Erythroblast (primary cell): ENCODE measurements at regions not wholly inside any gene's neighbourhood (a gene's known extent, or its start where the extent isn't known, plus 50 kb on each side); places are given as distances from the start of the nearest gene placed in this dataset.
"Not testable (repeated sequence)": the region's sequence is repeated elsewhere in the genome, so short reads cannot be mapped to it uniquely, and the experiment has no call there.

Experiments used
- GATA1 ChIP-seq: IDR thresholded peaks from 2 replicates; pipeline ENCODE4 v1.6.1; 2011; ENCODE audit warnings: low read depth, mild to moderate bottlenecking, control low read depth, low read length, moderate library complexity
- POLR2A ChIP-seq: IDR thresholded peaks from 2 replicates; pipeline ENCODE4 v1.6.1; 2011; ENCODE audit warnings: mild to moderate bottlenecking, low read length

DNA sequence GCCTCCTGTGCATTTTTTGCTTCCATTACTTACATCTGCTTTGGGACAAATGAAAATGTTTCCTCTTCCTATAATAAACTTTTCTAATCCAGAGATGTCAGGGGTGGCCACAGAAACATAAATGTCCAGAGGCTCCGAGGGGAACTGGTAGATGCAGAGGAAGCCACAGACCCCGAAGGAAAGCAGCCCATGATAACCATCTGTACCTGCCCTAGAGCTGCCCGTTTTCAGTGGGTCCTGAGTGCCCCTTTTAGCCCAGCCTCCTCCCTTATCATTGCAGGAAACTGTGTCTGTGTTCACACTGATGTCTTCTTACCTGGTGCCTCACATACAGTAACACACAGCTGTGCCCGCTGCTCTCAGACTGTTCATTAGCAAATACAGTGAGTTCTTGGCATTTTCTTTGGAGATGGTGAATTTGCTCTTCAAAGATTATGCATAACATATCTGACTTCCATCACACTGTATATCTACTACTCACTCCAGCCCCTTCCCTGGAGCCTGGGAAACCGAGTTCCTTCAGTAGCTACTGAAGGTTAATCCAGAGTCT lies 817.8 kb downstream of the TMEM121 start:
- TF ChIP-seq POLR2A, GATA1: not testable (repeated sequence)
